ENCODE measurements at regions not wholly inside any gene's neighbourhood (a gene's known extent, or its start where the extent isn't known, plus 50 kb on each side); places are given as distances from the start of the nearest gene placed in this dataset.

DNA sequence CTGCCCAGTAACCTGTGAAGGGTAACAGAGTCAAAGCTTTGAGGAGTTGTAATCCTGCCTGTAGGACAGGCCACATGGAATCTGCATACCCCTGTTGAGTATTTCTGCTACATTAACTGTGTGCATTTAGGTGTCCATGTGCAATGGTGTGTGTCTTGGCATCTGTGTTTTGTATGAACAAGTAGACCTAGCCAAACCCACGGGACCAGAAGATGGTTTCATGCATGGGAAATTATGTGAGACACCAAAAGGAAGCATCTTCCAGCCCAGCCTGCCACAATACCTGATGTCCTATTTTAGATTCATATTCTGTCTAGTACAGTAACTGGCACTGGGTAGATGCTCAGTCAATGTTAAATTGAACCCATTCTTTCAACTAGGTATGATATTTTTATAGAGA lies 70.8 kb upstream of the KCND3 start:
- no peak for TF ChIP-seq TCF12 (IDR thresholded peaks at IDR 0.05; ENCODE audit: low read depth)
- TF ChIP-seq CEBPB (IDR thresholded peaks at IDR 0.05): no peak
- TF ChIP-seq ZBTB7A (IDR thresholded peaks at IDR 0.05; ENCODE audit: low read depth): no peak
- no peak for TF ChIP-seq EP300 (IDR thresholded peaks at IDR 0.05; ENCODE audit: borderline replicate concordance)
- TF ChIP-seq FOXM1 (IDR thresholded peaks at IDR 0.05; ENCODE audit: borderline replicate concordance, low read depth): no peak
- no peak for TF ChIP-seq YY1 (IDR thresholded peaks at IDR 0.05; ENCODE audit: low read depth)
- TF ChIP-seq NFIC (IDR thresholded peaks at IDR 0.05): no peak
- no peak for TF ChIP-seq TEAD4 (IDR thresholded peaks at IDR 0.05)
- TF ChIP-seq, protein P1, sequence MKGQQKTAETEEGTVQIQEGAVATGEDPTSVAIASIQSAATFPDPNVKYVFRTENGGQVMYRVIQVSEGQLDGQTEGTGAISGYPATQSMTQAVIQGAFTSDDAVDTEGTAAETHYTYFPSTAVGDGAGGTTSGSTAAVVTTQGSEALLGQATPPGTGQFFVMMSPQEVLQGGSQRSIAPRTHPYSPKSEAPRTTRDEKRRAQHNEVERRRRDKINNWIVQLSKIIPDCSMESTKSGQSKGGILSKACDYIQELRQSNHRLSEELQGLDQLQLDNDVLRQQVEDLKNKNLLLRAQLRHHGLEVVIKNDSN (IDR thresholded peaks at IDR 0.05): no peak
- TF ChIP-seq RAD21 (IDR thresholded peaks at IDR 0.05; ENCODE audit: low read depth): no peak
- no peak for TF ChIP-seq CREB1 (IDR thresholded peaks at IDR 0.05; ENCODE audit: low read depth)
- TF ChIP-seq EGR1 (IDR thresholded peaks at IDR 0.05): no peak
- TF ChIP-seq, protein P2, sequence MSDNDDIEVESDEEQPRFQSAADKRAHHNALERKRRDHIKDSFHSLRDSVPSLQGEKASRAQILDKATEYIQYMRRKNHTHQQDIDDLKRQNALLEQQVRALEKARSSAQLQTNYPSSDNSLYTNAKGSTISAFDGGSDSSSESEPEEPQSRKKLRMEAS (IDR thresholded peaks at IDR 0.05): no peak
- no peak for TF ChIP-seq TAF1 (IDR thresholded peaks at IDR 0.05; ENCODE audit: low read depth)
- TF ChIP-seq, protein P3, sequence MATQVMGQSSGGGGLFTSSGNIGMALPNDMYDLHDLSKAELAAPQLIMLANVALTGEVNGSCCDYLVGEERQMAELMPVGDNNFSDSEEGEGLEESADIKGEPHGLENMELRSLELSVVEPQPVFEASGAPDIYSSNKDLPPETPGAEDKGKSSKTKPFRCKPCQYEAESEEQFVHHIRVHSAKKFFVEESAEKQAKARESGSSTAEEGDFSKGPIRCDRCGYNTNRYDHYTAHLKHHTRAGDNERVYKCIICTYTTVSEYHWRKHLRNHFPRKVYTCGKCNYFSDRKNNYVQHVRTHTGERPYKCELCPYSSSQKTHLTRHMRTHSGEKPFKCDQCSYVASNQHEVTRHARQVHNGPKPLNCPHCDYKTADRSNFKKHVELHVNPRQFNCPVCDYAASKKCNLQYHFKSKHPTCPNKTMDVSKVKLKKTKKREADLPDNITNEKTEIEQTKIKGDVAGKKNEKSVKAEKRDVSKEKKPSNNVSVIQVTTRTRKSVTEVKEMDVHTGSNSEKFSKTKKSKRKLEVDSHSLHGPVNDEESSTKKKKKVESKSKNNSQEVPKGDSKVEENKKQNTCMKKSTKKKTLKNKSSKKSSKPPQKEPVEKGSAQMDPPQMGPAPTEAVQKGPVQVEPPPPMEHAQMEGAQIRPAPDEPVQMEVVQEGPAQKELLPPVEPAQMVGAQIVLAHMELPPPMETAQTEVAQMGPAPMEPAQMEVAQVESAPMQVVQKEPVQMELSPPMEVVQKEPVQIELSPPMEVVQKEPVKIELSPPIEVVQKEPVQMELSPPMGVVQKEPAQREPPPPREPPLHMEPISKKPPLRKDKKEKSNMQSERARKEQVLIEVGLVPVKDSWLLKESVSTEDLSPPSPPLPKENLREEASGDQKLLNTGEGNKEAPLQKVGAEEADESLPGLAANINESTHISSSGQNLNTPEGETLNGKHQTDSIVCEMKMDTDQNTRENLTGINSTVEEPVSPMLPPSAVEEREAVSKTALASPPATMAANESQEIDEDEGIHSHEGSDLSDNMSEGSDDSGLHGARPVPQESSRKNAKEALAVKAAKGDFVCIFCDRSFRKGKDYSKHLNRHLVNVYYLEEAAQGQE (IDR thresholded peaks at IDR 0.05; ENCODE audit: low read depth): no peak

DNA sequence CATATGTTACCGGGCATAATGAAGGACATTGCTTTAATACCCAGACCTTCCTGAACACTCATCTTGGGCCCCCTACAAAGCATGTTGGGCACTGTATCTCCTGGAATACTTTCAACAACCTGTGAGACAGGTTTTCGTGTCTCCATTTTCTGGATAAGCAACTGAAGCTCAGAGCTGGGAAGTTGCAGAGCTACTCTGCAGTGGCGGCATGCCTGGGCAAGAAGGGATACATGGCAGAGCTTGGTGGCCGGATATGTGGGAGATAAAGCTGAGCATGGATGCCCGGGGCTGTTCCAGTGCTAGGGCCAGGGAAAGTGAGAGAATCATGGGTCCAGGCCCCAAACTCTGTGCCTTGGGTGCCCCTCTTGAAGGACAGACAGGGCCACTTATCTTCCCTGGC lies 71.6 kb upstream of the KCND3 start:
- TF ChIP-seq NFIC (IDR thresholded peaks at IDR 0.05) (no peak), FOXM1 (IDR thresholded peaks at IDR 0.05; ENCODE audit: borderline replicate concordance, low read depth) (no peak), CREB1 (IDR thresholded peaks at IDR 0.05; ENCODE audit: low read depth) (no peak), EGR1 (IDR thresholded peaks at IDR 0.05) (no peak), TEAD4 (IDR thresholded peaks at IDR 0.05) (no peak), YY1 (IDR thresholded peaks at IDR 0.05; ENCODE audit: low read depth) (no peak), RAD21 (IDR thresholded peaks at IDR 0.05; ENCODE audit: low read depth) (no peak), TCF12 (IDR thresholded peaks at IDR 0.05; ENCODE audit: low read depth) (no peak), EP300 (IDR thresholded peaks at IDR 0.05; ENCODE audit: borderline replicate concordance) (no peak), TAF1 (IDR thresholded peaks at IDR 0.05; ENCODE audit: low read depth) (no peak), ZBTB7A (IDR thresholded peaks at IDR 0.05; ENCODE audit: low read depth) (no peak), CEBPB (IDR thresholded peaks at IDR 0.05) (no peak)
- TF ChIP-seq, protein P2 (IDR thresholded peaks at IDR 0.05): no peak
- TF ChIP-seq, protein P3 (IDR thresholded peaks at IDR 0.05; ENCODE audit: low read depth): no peak
- TF ChIP-seq, protein P1 (IDR thresholded peaks at IDR 0.05): no peak

DNA sequence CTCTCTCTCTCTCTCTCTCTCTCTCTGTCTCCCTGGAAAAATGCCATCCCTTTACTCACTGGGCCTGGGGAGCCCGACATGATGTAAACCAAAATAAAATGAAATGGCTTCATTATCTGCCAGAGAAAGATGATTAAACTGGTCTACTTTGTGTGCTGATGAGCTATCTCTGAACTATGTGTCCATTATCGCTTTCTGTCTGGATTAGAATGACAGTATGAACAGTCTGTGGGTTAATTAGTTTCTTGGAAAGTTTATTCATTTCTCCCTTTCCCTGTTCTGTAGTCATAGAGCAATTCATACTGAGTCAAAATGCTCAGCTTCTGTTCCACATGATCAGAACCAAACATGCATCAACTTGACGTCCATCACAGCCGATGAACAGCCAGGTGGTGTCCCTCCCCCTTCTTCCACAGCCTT lies 72.4 kb upstream of the KCND3 start:
- no peak for TF ChIP-seq TAF1 (IDR thresholded peaks at IDR 0.05; ENCODE audit: low read depth)
- no peak for TF ChIP-seq CREB1 (IDR thresholded peaks at IDR 0.05; ENCODE audit: low read depth)
- TF ChIP-seq, protein P3 (IDR thresholded peaks at IDR 0.05; ENCODE audit: low read depth): no peak
- TF ChIP-seq EP300 (IDR thresholded peaks at IDR 0.05; ENCODE audit: borderline replicate concordance): no peak
- TF ChIP-seq, protein P1 (IDR thresholded peaks at IDR 0.05): no peak
- TF ChIP-seq, protein P2 (IDR thresholded peaks at IDR 0.05): no peak
- no peak for TF ChIP-seq CEBPB (IDR thresholded peaks at IDR 0.05)
- TF ChIP-seq FOXM1 (IDR thresholded peaks at IDR 0.05; ENCODE audit: borderline replicate concordance, low read depth): no peak
- no peak for TF ChIP-seq TCF12 (IDR thresholded peaks at IDR 0.05; ENCODE audit: low read depth)
- TF ChIP-seq EGR1 (IDR thresholded peaks at IDR 0.05): no peak
- TF ChIP-seq NFIC (IDR thresholded peaks at IDR 0.05): no peak
- no peak for TF ChIP-seq YY1 (IDR thresholded peaks at IDR 0.05; ENCODE audit: low read depth)
- TF ChIP-seq TEAD4 (IDR thresholded peaks at IDR 0.05): no peak
- TF ChIP-seq ZBTB7A (IDR thresholded peaks at IDR 0.05; ENCODE audit: low read depth): no peak

All from Ishikawa (cell line).